Esophagus mucosa (tissue), 1 donor: ENCODE measurements at regions not wholly inside any gene's neighbourhood (a gene's known extent, or its start where the extent isn't known, plus 50 kb on each side); places are given as distances from the start of the nearest gene placed in this dataset.

Experiments
- ATAC-seq: fragments of 200-7000 bp; cut with Tn5 transposase; one replicate; pipeline ENCODE4 v1.9.1; 2020
- donor health status: DM: yes; HTN: yes; CAD: no.

GRCh38 chr5:91240175-91240574 is 142.9 kb downstream of the ARRDC3 start:
- no peak for ATAC-seq

- no peak for ATAC-seq
Measured at GRCh38 chr5:91235271-91235694, 147.8 kb downstream of the ARRDC3 start.

- peak; percentile 64 for ATAC-seq
Measured at GRCh38 chr5:91232523-91232922, 150.6 kb downstream of the ARRDC3 start.

GRCh38 chr5:91229031-91229727 is 153.9 kb downstream of the ARRDC3 start:
- ATAC-seq: peak; percentile 83

- ATAC-seq: no peak
Measured at GRCh38 chr5:91228188-91228587, 154.9 kb downstream of the ARRDC3 start.

GRCh38 chr5:91225848-91226686 is 157.1 kb downstream of the ARRDC3 start:
- ATAC-seq: peak; percentile 58

- ATAC-seq: no peak
Measured at GRCh38 chr5:91224969-91225368, 158.1 kb downstream of the ARRDC3 start.

- ATAC-seq: no peak
Measured at GRCh38 chr5:91224456-91224855, 158.7 kb downstream of the ARRDC3 start.

GRCh38 chr5:91223886-91224285 is 159.2 kb downstream of the ARRDC3 start:
- no peak for ATAC-seq

- ATAC-seq: no peak
Measured at GRCh38 chr5:91222482-91222881, 160.6 kb downstream of the ARRDC3 start.

GRCh38 chr5:91221917-91222316 is 161.2 kb downstream of the ARRDC3 start:
- no peak for ATAC-seq

- ATAC-seq: peak; percentile 34
Measured at GRCh38 chr5:91219803-91220371, 163.2 kb downstream of the ARRDC3 start.

GRCh38 chr5:91219091-91219802 is 163.9 kb downstream of the ARRDC3 start:
- ATAC-seq: peak; percentile 98

- no peak for ATAC-seq
Measured at GRCh38 chr5:91217859-91218258, 165.3 kb downstream of the ARRDC3 start.

GRCh38 chr5:91214571-91214970 is 168.5 kb downstream of the ARRDC3 start:
- no peak for ATAC-seq
